NT2/D1 (cell line): ENCODE measurements at regions not wholly inside any gene's neighbourhood (a gene's known extent, or its start where the extent isn't known, plus 50 kb on each side); places are given as distances from the start of the nearest gene placed in this dataset.

Experiments
- SUZ12 ChIP-seq: IDR thresholded peaks from 2 replicates; pipeline ENCODE4 v1.6.1; 2011; ENCODE audit not compliant: insufficient read length, insufficient read depth; ENCODE audit errors: extremely low read depth
- YY1 ChIP-seq: IDR thresholded peaks from 2 replicates; pipeline ENCODE4 v1.6.1; 2011; ENCODE audit not compliant: insufficient read length, insufficient read depth

DNA sequence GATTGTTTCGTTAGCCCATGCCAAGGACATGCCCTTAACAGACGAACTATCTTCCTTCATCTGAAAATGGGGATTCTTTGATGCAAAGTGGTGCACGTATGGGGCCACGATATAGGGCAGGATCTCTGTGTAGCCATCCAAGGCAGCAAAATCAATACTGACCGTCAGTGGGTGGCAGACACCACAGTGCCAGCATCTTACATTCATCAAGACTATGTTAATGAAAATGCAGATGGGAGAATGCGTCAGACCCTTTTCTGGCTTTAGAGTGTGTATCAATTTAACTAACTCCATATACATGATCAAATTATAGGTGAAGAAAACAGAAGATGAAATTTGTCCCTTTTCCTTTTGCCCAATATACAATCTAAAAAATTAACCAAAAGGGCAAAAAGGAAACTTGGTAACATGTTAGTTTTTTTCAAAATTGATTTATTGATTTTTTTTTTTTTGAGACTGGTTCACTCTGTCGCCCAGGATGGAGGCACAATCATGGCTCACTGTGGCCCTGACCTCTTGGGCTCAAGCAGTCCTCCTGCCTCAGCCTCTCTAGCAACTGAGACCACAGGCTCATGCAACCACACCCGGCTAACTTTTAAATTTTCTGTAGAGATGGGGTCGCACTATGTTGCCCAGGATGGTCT, 169.2 kb upstream of the SPRY4 start:
- TF ChIP-seq SUZ12 (no peak), YY1 (no peak)
